ENCODE measurements at regions not wholly inside any gene's neighbourhood (a gene's known extent, or its start where the extent isn't known, plus 50 kb on each side); places are given as distances from the start of the nearest gene placed in this dataset.

GRCh38 chr10:63751836-63752235 is 230.6 kb downstream of the REEP3 start:
- no peak for DNase-seq

- no peak for DNase-seq
Measured at GRCh38 chr10:63752318-63752717, 231.1 kb downstream of the REEP3 start.

- DNase-seq = no peak
Measured at GRCh38 chr10:63753808-63754207, 232.6 kb downstream of the REEP3 start.

- no peak for DNase-seq
Measured at GRCh38 chr10:63755441-63755840, 234.2 kb downstream of the REEP3 start.

GRCh38 chr10:63757067-63757466 is 235.9 kb downstream of the REEP3 start:
- no peak for DNase-seq

- no peak for DNase-seq
Measured at GRCh38 chr10:63758080-63758479, 236.9 kb downstream of the REEP3 start.

- DNase-seq = no peak
Measured at GRCh38 chr10:63759335-63759734, 238.1 kb downstream of the REEP3 start.

- DNase-seq = no peak
Measured at GRCh38 chr10:63760034-63760707, 239.0 kb downstream of the REEP3 start.

- no peak for DNase-seq
Measured at GRCh38 chr10:63760708-63761047, 239.5 kb downstream of the REEP3 start.

- no peak for DNase-seq
Measured at GRCh38 chr10:63761243-63761642, 240.0 kb downstream of the REEP3 start.

- no peak for DNase-seq
Measured at GRCh38 chr10:63763744-63764143, 242.5 kb downstream of the REEP3 start.

- DNase-seq = no peak
Measured at GRCh38 chr10:63765126-63765525, 243.9 kb downstream of the REEP3 start.

- DNase-seq = no peak
Measured at GRCh38 chr10:63766745-63767137, 245.5 kb downstream of the REEP3 start.

GRCh38 chr10:63767138-63767801 is 246.1 kb downstream of the REEP3 start:
- DNase-seq = no peak

GRCh38 chr10:63769367-63769766 is 248.2 kb downstream of the REEP3 start:
- no peak for DNase-seq

GRCh38 chr10:63770523-63770922 is 249.3 kb downstream of the REEP3 start:
- DNase-seq = no peak

- DNase-seq = no peak
Measured at GRCh38 chr10:63772491-63772890, 251.3 kb downstream of the REEP3 start.

GRCh38 chr10:63773106-63773505 is 251.9 kb downstream of the REEP3 start:
- no peak for DNase-seq

- DNase-seq = no peak
Measured at GRCh38 chr10:63773962-63774361, 252.8 kb downstream of the REEP3 start.

GRCh38 chr10:63780101-63780500 is 258.9 kb downstream of the REEP3 start:
- DNase-seq = no peak

GRCh38 chr10:63781226-63781625 is 260.0 kb downstream of the REEP3 start:
- DNase-seq = no peak

GRCh38 chr10:63783882-63784281 is 262.7 kb downstream of the REEP3 start:
- DNase-seq = no peak

- no peak for DNase-seq
Measured at GRCh38 chr10:63788152-63788821, 267.1 kb downstream of the REEP3 start.

GRCh38 chr10:63795094-63795860 is 274.1 kb downstream of the REEP3 start:
- no peak for DNase-seq
